Thyroid gland (tissue), 4 donors: ENCODE measurements at regions not wholly inside any gene's neighbourhood (a gene's known extent, or its start where the extent isn't known, plus 50 kb on each side); places are given as distances from the start of the nearest gene placed in this dataset.

Experiments used
- POLR2A ChIP-seq, 2 donors: fragments of 450-650 bp; IDR thresholded peaks; one replicate each; pipeline ENCODE4 v1.6.1; 2017; ENCODE audit warnings: antibody characterized with exemption in 2 of 2, mild to moderate bottlenecking in 2 of 2, moderate library complexity in 1 of 2
- TF ChIP-seq, protein P1 (sequence below), 6 experiments: fragments of 200-600 bp in 3 of 6; fragments of 450-650 bp in 3 of 6; sonication (generic) in 3 of 6; IDR thresholded peaks; one replicate each; pipeline ENCODE4 v1.5.1; 2016 to 2019; ENCODE audit warnings: antibody characterized with exemption in 6 of 6, mild to moderate bottlenecking in 2 of 6, inconsistent platforms in 1 of 6, moderate library complexity in 1 of 6

DNA sequence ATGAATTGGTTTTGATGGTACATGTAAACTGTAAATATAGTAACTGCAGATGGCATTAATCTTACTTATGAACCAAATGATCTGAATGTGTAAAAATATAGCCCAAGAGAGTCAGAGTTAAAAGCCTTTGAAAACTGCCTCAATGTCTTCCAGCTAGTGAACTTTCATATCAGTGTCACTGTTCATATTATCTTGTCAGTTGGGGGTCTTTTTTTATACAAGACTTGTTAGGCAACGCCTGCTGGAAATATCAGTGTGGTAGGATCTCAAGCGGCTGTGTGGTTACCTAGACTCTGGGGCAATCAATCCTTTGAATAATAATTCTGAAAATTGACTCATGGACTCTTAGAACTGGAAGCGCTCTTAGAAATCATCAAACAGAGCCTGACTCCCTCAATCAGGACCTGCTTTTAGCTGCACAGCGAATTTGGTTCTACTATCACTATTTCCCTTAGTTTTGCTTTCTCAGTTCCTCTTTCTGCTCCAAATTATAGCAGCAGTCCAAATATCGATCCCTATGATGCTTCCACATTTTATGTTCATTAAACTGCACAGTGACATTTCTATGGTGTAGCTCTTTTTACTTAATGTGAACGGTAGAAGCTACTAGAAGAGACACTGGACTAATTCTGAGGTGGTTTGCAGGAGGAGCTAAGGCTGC is 100.1 kb upstream of the COL1A2 start:
- TF ChIP-seq, protein P1, sequence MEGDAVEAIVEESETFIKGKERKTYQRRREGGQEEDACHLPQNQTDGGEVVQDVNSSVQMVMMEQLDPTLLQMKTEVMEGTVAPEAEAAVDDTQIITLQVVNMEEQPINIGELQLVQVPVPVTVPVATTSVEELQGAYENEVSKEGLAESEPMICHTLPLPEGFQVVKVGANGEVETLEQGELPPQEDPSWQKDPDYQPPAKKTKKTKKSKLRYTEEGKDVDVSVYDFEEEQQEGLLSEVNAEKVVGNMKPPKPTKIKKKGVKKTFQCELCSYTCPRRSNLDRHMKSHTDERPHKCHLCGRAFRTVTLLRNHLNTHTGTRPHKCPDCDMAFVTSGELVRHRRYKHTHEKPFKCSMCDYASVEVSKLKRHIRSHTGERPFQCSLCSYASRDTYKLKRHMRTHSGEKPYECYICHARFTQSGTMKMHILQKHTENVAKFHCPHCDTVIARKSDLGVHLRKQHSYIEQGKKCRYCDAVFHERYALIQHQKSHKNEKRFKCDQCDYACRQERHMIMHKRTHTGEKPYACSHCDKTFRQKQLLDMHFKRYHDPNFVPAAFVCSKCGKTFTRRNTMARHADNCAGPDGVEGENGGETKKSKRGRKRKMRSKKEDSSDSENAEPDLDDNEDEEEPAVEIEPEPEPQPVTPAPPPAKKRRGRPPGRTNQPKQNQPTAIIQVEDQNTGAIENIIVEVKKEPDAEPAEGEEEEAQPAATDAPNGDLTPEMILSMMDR (IDR thresholded peaks at IDR 0.05) = no peak
- no peak for TF ChIP-seq POLR2A (IDR thresholded peaks at IDR 0.05)
